GM12875 (cell line): ENCODE measurements at regions not wholly inside any gene's neighbourhood (a gene's known extent, or its start where the extent isn't known, plus 50 kb on each side); places are given as distances from the start of the nearest gene placed in this dataset.
A peak's percentile ranks its signal among the peaks of the same experiment; 100 is the strongest.

Experiments used
- H3K4me3 ChIP-seq: one replicate; pipeline ENCODE4 v1.5.1; 2011; ENCODE audit warnings: low read depth, low read length, control low read depth
- CTCF ChIP-seq: IDR thresholded peaks from 2 replicates; pipeline ENCODE4 v1.5.1; 2011; ENCODE audit warnings: low read depth, mild to moderate bottlenecking, control low read depth, inconsistent platforms, low read length, moderate library complexity, borderline replicate concordance; ENCODE audit not compliant: insufficient read depth

GRCh38 chr5:89371646-89372045 lies 488.7 kb upstream of the MEF2C start:
- no peak for TF ChIP-seq CTCF
- H3K4me3 ChIP-seq, result no peak overlapping the region

GRCh38 chr5:89359046-89359445 lies 476.1 kb upstream of the MEF2C start:
- H3K4me3 ChIP-seq, result no peak overlapping the region
- TF ChIP-seq CTCF, result no peak

GRCh38 chr5:89353837-89354551 lies 471.0 kb upstream of the MEF2C start:
- no peak overlapping the region for H3K4me3 ChIP-seq
- TF ChIP-seq CTCF, result no peak

- peak overlapping the region; percentile 8 for H3K4me3 ChIP-seq
- TF ChIP-seq CTCF, result no peak
Observed at GRCh38 chr5:89351975-89352374, 469.0 kb upstream of the MEF2C start.

- no peak for TF ChIP-seq CTCF
Observed at GRCh38 chr5:89351222-89351621, 468.2 kb upstream of the MEF2C start.

GRCh38 chr5:89350684-89351083 lies 467.7 kb upstream of the MEF2C start:
- no peak overlapping the region for H3K4me3 ChIP-seq
- TF ChIP-seq CTCF, result no peak

More at GRCh38 chr5:89351222-89351621, 468.2 kb upstream of the MEF2C start:
- H3K4me3 ChIP-seq, result no peak overlapping the region

GRCh38 chr5:89349246-89349980 lies 466.4 kb upstream of the MEF2C start:
- no peak for TF ChIP-seq CTCF
- H3K4me3 ChIP-seq, result no peak overlapping the region
